ENCODE measurements at regions not wholly inside any gene's neighbourhood (a gene's known extent, or its start where the extent isn't known, plus 50 kb on each side); places are given as distances from the start of the nearest gene placed in this dataset.

DNA sequence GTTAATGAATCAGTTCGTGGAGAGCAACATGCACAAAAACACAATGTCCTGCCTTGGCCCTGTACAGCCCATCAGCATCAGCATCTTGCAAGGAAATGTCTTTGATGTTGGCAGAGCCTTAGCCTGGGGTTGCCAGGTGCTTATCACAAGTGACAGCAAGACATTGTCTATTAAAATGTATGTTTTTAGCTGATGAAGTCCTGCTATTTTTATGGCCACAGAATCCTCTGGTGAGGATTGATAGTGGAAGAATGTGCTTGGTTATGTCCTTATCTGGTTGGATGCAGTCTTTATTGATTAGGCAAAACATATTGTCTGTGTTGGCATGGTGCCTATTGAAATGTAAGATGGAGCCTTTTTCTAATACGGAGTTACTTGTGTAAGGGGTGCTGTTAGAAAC lies 1427.0 kb upstream of the MIR17HG start:
- TF ChIP-seq, protein P1, sequence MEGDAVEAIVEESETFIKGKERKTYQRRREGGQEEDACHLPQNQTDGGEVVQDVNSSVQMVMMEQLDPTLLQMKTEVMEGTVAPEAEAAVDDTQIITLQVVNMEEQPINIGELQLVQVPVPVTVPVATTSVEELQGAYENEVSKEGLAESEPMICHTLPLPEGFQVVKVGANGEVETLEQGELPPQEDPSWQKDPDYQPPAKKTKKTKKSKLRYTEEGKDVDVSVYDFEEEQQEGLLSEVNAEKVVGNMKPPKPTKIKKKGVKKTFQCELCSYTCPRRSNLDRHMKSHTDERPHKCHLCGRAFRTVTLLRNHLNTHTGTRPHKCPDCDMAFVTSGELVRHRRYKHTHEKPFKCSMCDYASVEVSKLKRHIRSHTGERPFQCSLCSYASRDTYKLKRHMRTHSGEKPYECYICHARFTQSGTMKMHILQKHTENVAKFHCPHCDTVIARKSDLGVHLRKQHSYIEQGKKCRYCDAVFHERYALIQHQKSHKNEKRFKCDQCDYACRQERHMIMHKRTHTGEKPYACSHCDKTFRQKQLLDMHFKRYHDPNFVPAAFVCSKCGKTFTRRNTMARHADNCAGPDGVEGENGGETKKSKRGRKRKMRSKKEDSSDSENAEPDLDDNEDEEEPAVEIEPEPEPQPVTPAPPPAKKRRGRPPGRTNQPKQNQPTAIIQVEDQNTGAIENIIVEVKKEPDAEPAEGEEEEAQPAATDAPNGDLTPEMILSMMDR (IDR thresholded peaks at IDR 0.05; ENCODE audit: insufficient read depth, low read length, poor library complexity, severe bottlenecking), result no peak
- TF ChIP-seq EZH2phosphoT487 (conservative IDR thresholded peaks at IDR 0.05; ENCODE audit: low read length), result no peak
